ENCODE measurements at regions not wholly inside any gene's neighbourhood (a gene's known extent, or its start where the extent isn't known, plus 50 kb on each side); places are given as distances from the start of the nearest gene placed in this dataset.

GRCh38 chr3:152662157-152662556, 172.8 kb upstream of the P2RY1 start:
- H3K27ac Mint-ChIP-seq: no peak overlapping the region
- H3K9me3 Mint-ChIP-seq: peaks cover 9% of the 10 kb centered on the region
- TF ChIP-seq, protein P1, sequence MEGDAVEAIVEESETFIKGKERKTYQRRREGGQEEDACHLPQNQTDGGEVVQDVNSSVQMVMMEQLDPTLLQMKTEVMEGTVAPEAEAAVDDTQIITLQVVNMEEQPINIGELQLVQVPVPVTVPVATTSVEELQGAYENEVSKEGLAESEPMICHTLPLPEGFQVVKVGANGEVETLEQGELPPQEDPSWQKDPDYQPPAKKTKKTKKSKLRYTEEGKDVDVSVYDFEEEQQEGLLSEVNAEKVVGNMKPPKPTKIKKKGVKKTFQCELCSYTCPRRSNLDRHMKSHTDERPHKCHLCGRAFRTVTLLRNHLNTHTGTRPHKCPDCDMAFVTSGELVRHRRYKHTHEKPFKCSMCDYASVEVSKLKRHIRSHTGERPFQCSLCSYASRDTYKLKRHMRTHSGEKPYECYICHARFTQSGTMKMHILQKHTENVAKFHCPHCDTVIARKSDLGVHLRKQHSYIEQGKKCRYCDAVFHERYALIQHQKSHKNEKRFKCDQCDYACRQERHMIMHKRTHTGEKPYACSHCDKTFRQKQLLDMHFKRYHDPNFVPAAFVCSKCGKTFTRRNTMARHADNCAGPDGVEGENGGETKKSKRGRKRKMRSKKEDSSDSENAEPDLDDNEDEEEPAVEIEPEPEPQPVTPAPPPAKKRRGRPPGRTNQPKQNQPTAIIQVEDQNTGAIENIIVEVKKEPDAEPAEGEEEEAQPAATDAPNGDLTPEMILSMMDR (IDR thresholded peaks at IDR 0.05): peak; percentile 41; the same call in 1 of the 2 replicates
- DNase-seq: no peak
- no peaks in the 10 kb centered on the region; the same call in 1 of the 2 replicates for H3K27me3 Mint-ChIP-seq (ENCODE audit: insufficient read depth)
- no peaks in the 10 kb centered on the region; the same call in 1 of the 2 replicates for H3K4me1 Mint-ChIP-seq (ENCODE audit: low read depth)
- no peaks in the 10 kb centered on the region for H3K36me3 Mint-ChIP-seq (ENCODE audit: low read depth)
- no peak overlapping the region for H3K4me3 Mint-ChIP-seq

GRCh38 chr3:152664766-152665165, 170.2 kb upstream of the P2RY1 start:
- Mint-ChIP-seq H3K9me3 (peaks cover 9% of the 10 kb centered on the region), H3K4me1 (ENCODE audit: low read depth) (no peaks in the 10 kb centered on the region), H3K27me3 (ENCODE audit: insufficient read depth) (no peaks in the 10 kb centered on the region; the same call in 1 of the 2 replicates), H3K36me3 (ENCODE audit: low read depth) (no peaks in the 10 kb centered on the region), H3K27ac (no peak overlapping the region), H3K4me3 (no peak overlapping the region)
- DNase-seq: no peak
- TF ChIP-seq, protein P1 (IDR thresholded peaks at IDR 0.05): no peak

DNA sequence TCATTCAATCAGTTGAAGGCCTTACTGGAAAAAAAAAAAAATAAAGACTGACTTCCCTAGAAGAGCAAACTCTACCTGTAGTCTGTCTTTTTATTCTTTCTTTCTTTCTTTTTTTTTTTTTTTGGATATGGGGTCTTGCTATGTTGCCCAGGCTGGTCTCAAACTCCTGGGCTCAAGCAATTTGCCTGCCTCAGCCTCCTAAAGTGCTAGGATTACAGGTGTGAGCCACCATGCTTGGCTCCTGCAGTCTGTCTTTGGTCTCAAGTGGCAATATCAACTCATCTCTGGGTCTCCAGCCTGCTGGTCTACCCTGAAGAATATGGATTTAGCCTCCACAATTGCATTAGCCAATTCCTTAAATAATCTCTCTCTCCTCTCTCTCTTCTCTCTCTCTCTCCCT, 167.7 kb upstream of the P2RY1 start:
- H3K27ac Mint-ChIP-seq: no peak overlapping the region
- no peaks in the 10 kb centered on the region for H3K36me3 Mint-ChIP-seq (ENCODE audit: low read depth)
- no peaks in the 10 kb centered on the region for H3K27me3 Mint-ChIP-seq (ENCODE audit: insufficient read depth)

DNA sequence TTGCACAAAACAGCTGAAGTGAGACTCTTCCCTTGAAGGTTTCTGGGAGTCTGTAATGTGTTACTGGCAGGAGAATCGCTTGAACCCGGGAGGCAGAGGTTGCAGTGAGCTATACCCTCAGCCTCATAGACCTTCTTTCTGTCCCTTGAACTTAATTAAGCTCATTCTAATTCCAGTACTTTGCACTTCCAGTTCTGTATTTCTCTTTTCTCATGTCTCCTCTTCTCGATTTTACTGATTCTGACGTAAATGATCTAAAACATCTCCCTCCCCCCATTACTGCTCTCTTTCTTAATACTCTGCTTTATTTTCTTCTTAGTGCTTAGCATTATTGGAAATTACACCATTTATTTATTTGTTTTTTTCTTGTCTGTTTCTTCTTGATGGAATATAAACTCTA, 165.4 kb upstream of the P2RY1 start:
- no peak overlapping the region for H3K27ac Mint-ChIP-seq
- H3K27me3 Mint-ChIP-seq (ENCODE audit: insufficient read depth): no peaks in the 10 kb centered on the region
- TF ChIP-seq, protein P1 (IDR thresholded peaks at IDR 0.05): no peak
- H3K4me3 Mint-ChIP-seq: no peak overlapping the region
- DNase-seq: no peak
- no peaks in the 10 kb centered on the region for H3K4me1 Mint-ChIP-seq (ENCODE audit: low read depth)
- no peaks in the 10 kb centered on the region for H3K36me3 Mint-ChIP-seq (ENCODE audit: low read depth)
- H3K9me3 Mint-ChIP-seq: peaks cover 6% of the 10 kb centered on the region

More for the DNA sequence above, 167.7 kb upstream of the P2RY1 start:
- no peak for DNase-seq
- H3K4me3 Mint-ChIP-seq: no peak overlapping the region
- TF ChIP-seq, protein P1 (IDR thresholded peaks at IDR 0.05): no peak
- H3K9me3 Mint-ChIP-seq: peaks cover 9% of the 10 kb centered on the region
- H3K4me1 Mint-ChIP-seq (ENCODE audit: low read depth): no peaks in the 10 kb centered on the region

GRCh38 chr3:152671446-152672319, 163.2 kb upstream of the P2RY1 start:
- TF ChIP-seq, protein P1 (IDR thresholded peaks at IDR 0.05): no peak
- no peak for DNase-seq
- no peaks in the 10 kb centered on the region for H3K36me3 Mint-ChIP-seq (ENCODE audit: low read depth)
- peaks cover 3% of the 10 kb centered on the region; the same call in 1 of the 2 replicates for H3K9me3 Mint-ChIP-seq
- H3K4me3 Mint-ChIP-seq: no peak overlapping the region
- no peaks in the 10 kb centered on the region for H3K27me3 Mint-ChIP-seq (ENCODE audit: insufficient read depth)
- H3K27ac Mint-ChIP-seq: no peak overlapping the region
- H3K4me1 Mint-ChIP-seq (ENCODE audit: low read depth): no peaks in the 10 kb centered on the region

All from HFFc6 (cell line).